NCI-H1436 (cell line): ENCODE measurements at regions not wholly inside any gene's neighbourhood (a gene's known extent, or its start where the extent isn't known, plus 50 kb on each side); places are given as distances from the start of the nearest gene placed in this dataset.
"Not testable (repeated sequence)": the region's sequence is repeated elsewhere in the genome, so short reads cannot be mapped to it uniquely, and the experiment has no call there.

Source experiments
- DNase-seq: peaks from one replicate; lab custom pipeline; 2025; lab: John Stamatoyannopoulos, UW

GRCh38 chr15:98277602-98278001, 317.1 kb downstream of the ARRDC4 start:
- DNase-seq = no peak

GRCh38 chr15:98280284-98280975, 319.9 kb downstream of the ARRDC4 start:
- DNase-seq = no peak

- no peak for DNase-seq
Measured at GRCh38 chr15:98281130-98281529, 320.6 kb downstream of the ARRDC4 start.

- DNase-seq = no peak
Measured at GRCh38 chr15:98282656-98283332, 322.3 kb downstream of the ARRDC4 start.

GRCh38 chr15:98286200-98286599, 325.7 kb downstream of the ARRDC4 start:
- no peak for DNase-seq

- no peak for DNase-seq
Measured at GRCh38 chr15:98286831-98287230, 326.3 kb downstream of the ARRDC4 start.

GRCh38 chr15:98288091-98288590, 327.6 kb downstream of the ARRDC4 start:
- no peak for DNase-seq

GRCh38 chr15:98289747-98290146, 329.2 kb downstream of the ARRDC4 start:
- no peak for DNase-seq

- DNase-seq = no peak
Measured at GRCh38 chr15:98292442-98293240, 332.1 kb downstream of the ARRDC4 start.

- DNase-seq = no peak
Measured at GRCh38 chr15:98294126-98294525, 333.6 kb downstream of the ARRDC4 start.

- DNase-seq = not testable (repeated sequence)
Measured at GRCh38 chr15:98295101-98295759, 334.7 kb downstream of the ARRDC4 start.

- DNase-seq = no peak
Measured at GRCh38 chr15:98296653-98297052, 336.1 kb downstream of the ARRDC4 start.

GRCh38 chr15:98304371-98304770, 343.9 kb downstream of the ARRDC4 start:
- no peak for DNase-seq

GRCh38 chr15:98308117-98308516, 340.2 kb upstream of the IGF1R start:
- DNase-seq = no peak

GRCh38 chr15:98311566-98312188, 336.7 kb upstream of the IGF1R start:
- peak; percentile 52 for DNase-seq

GRCh38 chr15:98312913-98313312, 335.4 kb upstream of the IGF1R start:
- no peak for DNase-seq

- DNase-seq = no peak
Measured at GRCh38 chr15:98315971-98316370, 332.4 kb upstream of the IGF1R start.

- peak; percentile 64 for DNase-seq
Measured at GRCh38 chr15:98321896-98322295, 326.4 kb upstream of the IGF1R start.

- DNase-seq = peak; percentile 51
Measured at GRCh38 chr15:98322581-98322980, 325.8 kb upstream of the IGF1R start.

GRCh38 chr15:98324341-98324970, 323.9 kb upstream of the IGF1R start:
- DNase-seq = no peak

- no peak for DNase-seq
Measured at GRCh38 chr15:98326804-98327203, 321.5 kb upstream of the IGF1R start.
